NT2/D1 (cell line): ENCODE measurements at regions not wholly inside any gene's neighbourhood (a gene's known extent, or its start where the extent isn't known, plus 50 kb on each side); places are given as distances from the start of the nearest gene placed in this dataset.

Experiments used
- DNase-seq: peaks from one replicate; pipeline ENCODE4 v3.0.0-alpha.2; 2011; ENCODE audit warnings: low read depth, low spot score
- H3K27me3 ChIP-seq: 2 replicates; pipeline ENCODE4 v1.6.0; 2011; ENCODE audit warnings: mild to moderate bottlenecking; ENCODE audit not compliant: insufficient read length, insufficient read depth
- H3K36me3 ChIP-seq: 2 replicates; pipeline ENCODE4 v1.6.1; 2011; ENCODE audit warnings: mild to moderate bottlenecking, low read length, mixed read lengths; ENCODE audit not compliant: insufficient read depth, insufficient read length
- H3K4me1 ChIP-seq: 2 replicates; pipeline ENCODE4 v1.5.1; 2011; ENCODE audit not compliant: insufficient read depth, insufficient read length
- H3K4me3 ChIP-seq: 2 replicates; pipeline ENCODE4 v1.5.1; 2011; ENCODE audit warnings: low read depth; ENCODE audit not compliant: insufficient read length
- H3K9ac ChIP-seq: 2 replicates; pipeline ENCODE4 v1.6.0; 2011; ENCODE audit warnings: low read depth; ENCODE audit not compliant: insufficient read length
- H3K9me3 ChIP-seq: 2 replicates; pipeline ENCODE4 v1.5.1; 2011; ENCODE audit warnings: mild to moderate bottlenecking, low read length; ENCODE audit not compliant: insufficient read depth
- SUZ12 ChIP-seq: IDR thresholded peaks from 2 replicates; pipeline ENCODE4 v1.6.1; 2011; ENCODE audit not compliant: insufficient read length, insufficient read depth; ENCODE audit errors: extremely low read depth
- YY1 ChIP-seq: IDR thresholded peaks from 2 replicates; pipeline ENCODE4 v1.6.1; 2011; ENCODE audit not compliant: insufficient read length, insufficient read depth
- ZNF274 ChIP-seq: IDR thresholded peaks from 2 replicates; pipeline ENCODE4 v1.6.1; 2011; ENCODE audit warnings: mild to moderate bottlenecking, low read depth, low read length

GRCh38 chr2:145292166-145292565 lies 772.2 kb upstream of the ZEB2 start:
- Histone ChIP-seq H3K9ac (no peak overlapping the region), H3K36me3 (no peaks in the 10 kb centered on the region), H3K4me1 (no peaks in the 10 kb centered on the region), H3K27me3 (no peaks in the 10 kb centered on the region), H3K9me3 (no peaks in the 10 kb centered on the region), H3K4me3 (no peak overlapping the region)
- no peak for DNase-seq
- no peak for TF ChIP-seq SUZ12
- TF ChIP-seq ZNF274 = no peak
- TF ChIP-seq YY1 = no peak

GRCh38 chr2:145290986-145291385 lies 771.1 kb upstream of the ZEB2 start:
- Histone ChIP-seq H3K9me3 (no peaks in the 10 kb centered on the region), H3K4me3 (no peak overlapping the region), H3K9ac (no peak overlapping the region), H3K4me1 (no peaks in the 10 kb centered on the region), H3K36me3 (no peaks in the 10 kb centered on the region), H3K27me3 (no peaks in the 10 kb centered on the region)
- no peak for DNase-seq
- TF ChIP-seq SUZ12 (no peak), ZNF274 (no peak), YY1 (no peak)

GRCh38 chr2:145289946-145290345 lies 770.0 kb upstream of the ZEB2 start:
- Histone ChIP-seq H3K36me3 (no peaks in the 10 kb centered on the region), H3K9ac (no peak overlapping the region), H3K4me1 (no peaks in the 10 kb centered on the region), H3K4me3 (no peak overlapping the region), H3K9me3 (no peaks in the 10 kb centered on the region), H3K27me3 (no peaks in the 10 kb centered on the region)
- TF ChIP-seq ZNF274 (no peak), YY1 (no peak), SUZ12 (no peak)
- DNase-seq = no peak

GRCh38 chr2:145288650-145289496 lies 769.0 kb upstream of the ZEB2 start:
- no peak for TF ChIP-seq SUZ12
- no peak for TF ChIP-seq ZNF274
- no peak for TF ChIP-seq YY1
- H3K9me3 ChIP-seq = no peaks in the 10 kb centered on the region
- no peak for DNase-seq

GRCh38 chr2:145287736-145288135 lies 767.8 kb upstream of the ZEB2 start:
- Histone ChIP-seq H3K36me3 (no peaks in the 10 kb centered on the region), H3K9me3 (no peaks in the 10 kb centered on the region), H3K4me1 (no peaks in the 10 kb centered on the region), H3K27me3 (no peaks in the 10 kb centered on the region), H3K4me3 (no peak overlapping the region), H3K9ac (no peak overlapping the region)
- DNase-seq = no peak
- TF ChIP-seq YY1 (no peak), ZNF274 (no peak), SUZ12 (no peak)

More at GRCh38 chr2:145288650-145289496, 769.0 kb upstream of the ZEB2 start:
- no peaks in the 10 kb centered on the region for H3K36me3 ChIP-seq
- no peaks in the 10 kb centered on the region for H3K4me1 ChIP-seq
- no peak overlapping the region for H3K4me3 ChIP-seq
- H3K9ac ChIP-seq = no peak overlapping the region
- H3K27me3 ChIP-seq = no peaks in the 10 kb centered on the region

GRCh38 chr2:145286716-145287275 lies 766.9 kb upstream of the ZEB2 start:
- H3K36me3 ChIP-seq = no peaks in the 10 kb centered on the region
- no peaks in the 10 kb centered on the region for H3K4me1 ChIP-seq
- DNase-seq = no peak
- TF ChIP-seq YY1 (no peak), SUZ12 (no peak), ZNF274 (no peak)
- H3K27me3 ChIP-seq = no peaks in the 10 kb centered on the region
- no peak overlapping the region for H3K9ac ChIP-seq
- H3K9me3 ChIP-seq = no peaks in the 10 kb centered on the region
- no peak overlapping the region for H3K4me3 ChIP-seq

- Histone ChIP-seq H3K9ac (no peak overlapping the region), H3K36me3 (no peaks in the 10 kb centered on the region), H3K9me3 (no peaks in the 10 kb centered on the region), H3K4me1 (no peaks in the 10 kb centered on the region), H3K4me3 (no peak overlapping the region), H3K27me3 (no peaks in the 10 kb centered on the region)
- no peak for DNase-seq
- TF ChIP-seq SUZ12 (no peak), YY1 (no peak), ZNF274 (no peak)
Measured at GRCh38 chr2:145284551-145284950, 764.6 kb upstream of the ZEB2 start.
